ENCODE measurements at regions not wholly inside any gene's neighbourhood (a gene's known extent, or its start where the extent isn't known, plus 50 kb on each side); places are given as distances from the start of the nearest gene placed in this dataset.

DNA sequence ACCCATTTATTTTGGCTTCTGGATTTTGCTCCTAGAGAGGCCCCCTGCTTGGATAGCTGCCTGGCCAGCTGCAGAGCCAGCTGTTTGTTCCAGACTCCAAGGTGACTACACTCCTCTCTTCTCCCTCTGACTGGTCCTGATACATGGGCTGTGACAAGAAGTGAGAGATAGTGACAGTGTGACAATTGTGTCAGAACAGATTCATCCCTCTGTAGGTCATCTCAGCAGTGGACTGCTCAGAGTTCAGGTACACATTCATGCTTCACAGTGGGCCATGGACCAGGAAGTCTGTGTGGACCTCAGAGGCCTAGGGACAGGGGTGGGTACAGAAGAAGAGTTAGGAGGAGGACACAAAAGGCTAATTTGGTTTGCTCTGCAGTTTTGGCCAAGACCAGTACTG is 188.2 kb upstream of the MKLN1 start:
- Mint-ChIP-seq H3K4me1 (no peaks in the 10 kb centered on the region), H3K4me3 (no peak overlapping the region), H3K27ac (no peak overlapping the region), H3K36me3 (no peaks in the 10 kb centered on the region), H3K27me3 (ENCODE audit: low read depth) (no peaks in the 10 kb centered on the region), H3K9me3 (peaks cover 13% of the 10 kb centered on the region)
- ChIA-PET POLR2A (no interaction called here), CTCF (no interaction called here)
- DNase-seq (ENCODE audit: low spot score) (no peak), ATAC-seq (no peak)
- TF ChIP-seq, protein P1, sequence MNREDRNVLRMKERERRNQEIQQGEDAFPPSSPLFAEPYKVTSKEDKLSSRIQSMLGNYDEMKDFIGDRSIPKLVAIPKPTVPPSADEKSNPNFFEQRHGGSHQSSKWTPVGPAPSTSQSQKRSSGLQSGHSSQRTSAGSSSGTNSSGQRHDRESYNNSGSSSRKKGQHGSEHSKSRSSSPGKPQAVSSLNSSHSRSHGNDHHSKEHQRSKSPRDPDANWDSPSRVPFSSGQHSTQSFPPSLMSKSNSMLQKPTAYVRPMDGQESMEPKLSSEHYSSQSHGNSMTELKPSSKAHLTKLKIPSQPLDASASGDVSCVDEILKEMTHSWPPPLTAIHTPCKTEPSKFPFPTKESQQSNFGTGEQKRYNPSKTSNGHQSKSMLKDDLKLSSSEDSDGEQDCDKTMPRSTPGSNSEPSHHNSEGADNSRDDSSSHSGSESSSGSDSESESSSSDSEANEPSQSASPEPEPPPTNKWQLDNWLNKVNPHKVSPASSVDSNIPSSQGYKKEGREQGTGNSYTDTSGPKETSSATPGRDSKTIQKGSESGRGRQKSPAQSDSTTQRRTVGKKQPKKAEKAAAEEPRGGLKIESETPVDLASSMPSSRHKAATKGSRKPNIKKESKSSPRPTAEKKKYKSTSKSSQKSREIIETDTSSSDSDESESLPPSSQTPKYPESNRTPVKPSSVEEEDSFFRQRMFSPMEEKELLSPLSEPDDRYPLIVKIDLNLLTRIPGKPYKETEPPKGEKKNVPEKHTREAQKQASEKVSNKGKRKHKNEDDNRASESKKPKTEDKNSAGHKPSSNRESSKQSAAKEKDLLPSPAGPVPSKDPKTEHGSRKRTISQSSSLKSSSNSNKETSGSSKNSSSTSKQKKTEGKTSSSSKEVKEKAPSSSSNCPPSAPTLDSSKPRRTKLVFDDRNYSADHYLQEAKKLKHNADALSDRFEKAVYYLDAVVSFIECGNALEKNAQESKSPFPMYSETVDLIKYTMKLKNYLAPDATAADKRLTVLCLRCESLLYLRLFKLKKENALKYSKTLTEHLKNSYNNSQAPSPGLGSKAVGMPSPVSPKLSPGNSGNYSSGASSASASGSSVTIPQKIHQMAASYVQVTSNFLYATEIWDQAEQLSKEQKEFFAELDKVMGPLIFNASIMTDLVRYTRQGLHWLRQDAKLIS (CRISPR knock-in tag; IDR thresholded peaks at IDR 0.05; ENCODE audit: borderline replicate concordance), result no peak
- no peak for TF ChIP-seq ELF4 (CRISPR knock-in tag; IDR thresholded peaks at IDR 0.05; ENCODE audit: low read depth)
- no peak for TF ChIP-seq MXD4 (CRISPR knock-in tag; IDR thresholded peaks at IDR 0.05; ENCODE audit: borderline replicate concordance)
- no peak for TF ChIP-seq ZBTB21 (CRISPR knock-in tag; IDR thresholded peaks at IDR 0.05; ENCODE audit: borderline replicate concordance)
- no peak for TF ChIP-seq ZNF232 (CRISPR knock-in tag; IDR thresholded peaks at IDR 0.05)
- TF ChIP-seq IRF2 (CRISPR knock-in tag; IDR thresholded peaks at IDR 0.05; ENCODE audit: borderline replicate concordance, low read depth), result no peak
- no peak for TF ChIP-seq ZNF219 (CRISPR knock-in tag; IDR thresholded peaks at IDR 0.05; ENCODE audit: borderline replicate concordance)
- TF ChIP-seq SOX15 (CRISPR knock-in tag; IDR thresholded peaks at IDR 0.05), result no peak
- no peak for TF ChIP-seq MYBL2 (CRISPR knock-in tag; IDR thresholded peaks at IDR 0.05)
- TF ChIP-seq, protein P2, sequence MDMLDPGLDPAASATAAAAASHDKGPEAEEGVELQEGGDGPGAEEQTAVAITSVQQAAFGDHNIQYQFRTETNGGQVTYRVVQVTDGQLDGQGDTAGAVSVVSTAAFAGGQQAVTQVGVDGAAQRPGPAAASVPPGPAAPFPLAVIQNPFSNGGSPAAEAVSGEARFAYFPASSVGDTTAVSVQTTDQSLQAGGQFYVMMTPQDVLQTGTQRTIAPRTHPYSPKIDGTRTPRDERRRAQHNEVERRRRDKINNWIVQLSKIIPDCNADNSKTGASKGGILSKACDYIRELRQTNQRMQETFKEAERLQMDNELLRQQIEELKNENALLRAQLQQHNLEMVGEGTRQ (CRISPR knock-in tag; IDR thresholded peaks at IDR 0.05), result no peak
- TF ChIP-seq GTF2I (CRISPR knock-in tag; conservative IDR thresholded peaks at IDR 0.05), result no peak
- TF ChIP-seq ZNF263 (CRISPR knock-in tag; IDR thresholded peaks at IDR 0.05; ENCODE audit: low read depth), result no peak

DNA sequence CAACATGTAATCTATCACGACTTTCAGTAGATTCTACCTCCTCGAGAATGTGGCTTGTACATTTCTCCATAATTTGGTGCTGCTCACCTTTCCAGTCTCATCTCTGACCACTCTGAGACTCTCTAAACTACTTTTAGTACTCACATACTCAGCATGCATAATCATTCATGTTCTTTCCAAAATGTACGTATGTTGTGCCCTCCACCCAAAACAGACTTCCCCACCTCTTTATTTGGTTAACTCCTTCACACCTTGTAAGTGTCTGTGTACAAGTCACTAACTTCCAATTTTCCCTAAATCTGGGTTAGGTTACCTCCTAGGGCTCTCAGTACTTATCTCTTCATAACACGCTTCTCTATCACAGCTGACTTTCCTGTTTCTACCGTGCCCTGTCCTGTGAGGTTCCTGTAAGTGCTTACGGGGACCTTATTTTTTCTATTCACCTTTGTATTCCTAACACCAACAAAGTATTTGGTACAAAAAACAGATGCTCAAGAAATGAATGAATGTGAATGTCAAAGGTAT is 186.2 kb upstream of the MKLN1 start:
- CTCF ChIA-PET, result no interaction called here
- Mint-ChIP-seq H3K36me3 (no peaks in the 10 kb centered on the region), H3K27me3 (ENCODE audit: low read depth) (no peaks in the 10 kb centered on the region), H3K4me3 (no peak overlapping the region), H3K27ac (no peak overlapping the region), H3K9me3 (peaks cover 13% of the 10 kb centered on the region), H3K4me1 (no peaks in the 10 kb centered on the region)
- POLR2A ChIA-PET, result no interaction called here
- DNase-seq (ENCODE audit: low spot score), result no peak
- no peak for ATAC-seq
- TF ChIP-seq CREM (CRISPR knock-in tag; IDR thresholded peaks at IDR 0.05) (no peak), JAZF1 (CRISPR knock-in tag; IDR thresholded peaks at IDR 0.05) (no peak), ZNF671 (CRISPR knock-in tag; IDR thresholded peaks at IDR 0.05) (no peak), EMX1 (CRISPR knock-in tag; IDR thresholded peaks at IDR 0.05) (no peak), FOXJ3 (CRISPR knock-in tag; IDR thresholded peaks at IDR 0.05; ENCODE audit: borderline replicate concordance) (no peak), MYBL2 (CRISPR knock-in tag; IDR thresholded peaks at IDR 0.05) (no peak), GTF2I (CRISPR knock-in tag; conservative IDR thresholded peaks at IDR 0.05) (no peak), RORB (CRISPR knock-in tag; IDR thresholded peaks at IDR 0.05) (no peak), ZNF423 (CRISPR knock-in tag; IDR thresholded peaks at IDR 0.05) (no peak), SMAD3 (CRISPR knock-in tag; IDR thresholded peaks at IDR 0.05; ENCODE audit: borderline replicate concordance) (no peak), KAT7 (CRISPR knock-in tag; IDR thresholded peaks at IDR 0.05; ENCODE audit: borderline replicate concordance) (no peak)
- TF ChIP-seq, protein P3, sequence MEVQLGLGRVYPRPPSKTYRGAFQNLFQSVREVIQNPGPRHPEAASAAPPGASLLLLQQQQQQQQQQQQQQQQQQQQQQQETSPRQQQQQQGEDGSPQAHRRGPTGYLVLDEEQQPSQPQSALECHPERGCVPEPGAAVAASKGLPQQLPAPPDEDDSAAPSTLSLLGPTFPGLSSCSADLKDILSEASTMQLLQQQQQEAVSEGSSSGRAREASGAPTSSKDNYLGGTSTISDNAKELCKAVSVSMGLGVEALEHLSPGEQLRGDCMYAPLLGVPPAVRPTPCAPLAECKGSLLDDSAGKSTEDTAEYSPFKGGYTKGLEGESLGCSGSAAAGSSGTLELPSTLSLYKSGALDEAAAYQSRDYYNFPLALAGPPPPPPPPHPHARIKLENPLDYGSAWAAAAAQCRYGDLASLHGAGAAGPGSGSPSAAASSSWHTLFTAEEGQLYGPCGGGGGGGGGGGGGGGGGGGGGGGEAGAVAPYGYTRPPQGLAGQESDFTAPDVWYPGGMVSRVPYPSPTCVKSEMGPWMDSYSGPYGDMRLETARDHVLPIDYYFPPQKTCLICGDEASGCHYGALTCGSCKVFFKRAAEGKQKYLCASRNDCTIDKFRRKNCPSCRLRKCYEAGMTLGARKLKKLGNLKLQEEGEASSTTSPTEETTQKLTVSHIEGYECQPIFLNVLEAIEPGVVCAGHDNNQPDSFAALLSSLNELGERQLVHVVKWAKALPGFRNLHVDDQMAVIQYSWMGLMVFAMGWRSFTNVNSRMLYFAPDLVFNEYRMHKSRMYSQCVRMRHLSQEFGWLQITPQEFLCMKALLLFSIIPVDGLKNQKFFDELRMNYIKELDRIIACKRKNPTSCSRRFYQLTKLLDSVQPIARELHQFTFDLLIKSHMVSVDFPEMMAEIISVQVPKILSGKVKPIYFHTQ (CRISPR knock-in tag; IDR thresholded peaks at IDR 0.05), result no peak
- TF ChIP-seq, protein P2 (CRISPR knock-in tag; IDR thresholded peaks at IDR 0.05), result no peak
- TF ChIP-seq, protein P1 (CRISPR knock-in tag; IDR thresholded peaks at IDR 0.05; ENCODE audit: borderline replicate concordance), result no peak

All from WTC11 (cell line).